Hepatocyte (in vitro differentiated cells): ENCODE measurements at regions not wholly inside any gene's neighbourhood (a gene's known extent, or its start where the extent isn't known, plus 50 kb on each side); places are given as distances from the start of the nearest gene placed in this dataset.

Experiments
- CTCF ChIP-seq: fragments of 200-600 bp; sonication (generic); IDR thresholded peaks from 2 replicates; pipeline ENCODE4 v1.5.1; 2016; ENCODE audit warnings: antibody characterized with exemption, mild to moderate bottlenecking; ENCODE audit not compliant: poor library complexity
- EZH2phosphoT487 ChIP-seq: fragments of 200-600 bp; sonication (generic); IDR thresholded peaks from one replicate; pipeline ENCODE4 v1.6.1; 2018; ENCODE audit warnings: antibody characterized with exemption, mild to moderate bottlenecking, low read depth, moderate library complexity; ENCODE audit not compliant: unreplicated experiment, severe bottlenecking

- TF ChIP-seq CTCF = no peak
- no peak for TF ChIP-seq EZH2phosphoT487
These were observed 686.2 kb downstream of the METTL15 start for GRCh38 chr11:28794405-28794804.
